Pons (tissue), 1 donor: ENCODE measurements at regions not wholly inside any gene's neighbourhood (a gene's known extent, or its start where the extent isn't known, plus 50 kb on each side); places are given as distances from the start of the nearest gene placed in this dataset.
"Not testable (repeated sequence)": the region's sequence is repeated elsewhere in the genome, so short reads cannot be mapped to it uniquely, and the experiment has no call there.

Experiments used
- DNase-seq: peaks from one replicate; pipeline ENCODE4 v3.0.0-alpha.2; 2016; ENCODE audit warnings: low spot score

DNA sequence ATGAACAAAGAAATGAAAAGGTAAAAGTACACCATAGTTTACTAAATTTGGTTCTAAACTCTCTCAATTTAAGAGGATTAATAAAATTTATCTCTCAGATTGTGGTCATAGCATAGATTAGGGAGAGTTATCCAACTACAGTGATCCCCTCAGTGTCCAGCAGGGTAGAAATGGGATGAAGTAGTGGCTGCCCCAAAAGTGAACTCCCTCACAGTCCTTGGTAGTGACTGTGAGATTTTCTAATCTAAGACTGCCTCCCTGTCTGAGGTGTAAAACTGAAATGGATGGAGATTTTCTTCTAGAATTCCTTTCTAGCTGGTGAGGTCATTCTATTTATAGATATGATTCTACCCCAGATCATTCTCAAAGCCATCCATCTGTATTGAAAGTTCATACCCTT lies 455.5 kb downstream of the ACTL7B start:
- DNase-seq, result no peak

- DNase-seq, result no peak
Observed at GRCh38 chr9:108399851-108400250, 455.9 kb downstream of the ACTL7B start.

GRCh38 chr9:108397286-108397685 lies 458.5 kb downstream of the ACTL7B start:
- DNase-seq, result no peak

- DNase-seq, result no peak
Observed at GRCh38 chr9:108396611-108397010, 459.2 kb downstream of the ACTL7B start.

DNA sequence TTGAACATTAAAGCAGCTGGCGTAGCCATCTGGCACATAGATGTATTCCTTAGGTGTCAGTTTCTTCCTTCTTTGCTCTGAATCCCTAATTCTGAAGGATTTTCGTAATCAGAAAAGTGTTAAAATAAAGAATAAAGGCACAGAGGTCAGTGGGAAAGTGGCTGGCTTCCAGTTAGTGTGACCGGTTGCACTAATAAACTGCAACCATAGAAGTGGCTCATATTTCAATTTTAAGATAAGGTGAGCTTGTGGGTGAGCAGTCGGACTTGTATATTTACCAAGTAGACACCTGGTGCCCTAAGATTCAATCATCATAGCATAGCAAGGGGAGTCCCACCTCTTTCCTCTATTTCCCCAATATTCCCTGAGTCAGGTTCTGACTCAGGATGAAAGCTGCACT lies 459.6 kb downstream of the ACTL7B start:
- no peak for DNase-seq

- DNase-seq, result no peak
Observed at GRCh38 chr9:108395421-108395820, 460.4 kb downstream of the ACTL7B start.

GRCh38 chr9:108394726-108395125 lies 461.1 kb downstream of the ACTL7B start:
- DNase-seq, result no peak

DNA sequence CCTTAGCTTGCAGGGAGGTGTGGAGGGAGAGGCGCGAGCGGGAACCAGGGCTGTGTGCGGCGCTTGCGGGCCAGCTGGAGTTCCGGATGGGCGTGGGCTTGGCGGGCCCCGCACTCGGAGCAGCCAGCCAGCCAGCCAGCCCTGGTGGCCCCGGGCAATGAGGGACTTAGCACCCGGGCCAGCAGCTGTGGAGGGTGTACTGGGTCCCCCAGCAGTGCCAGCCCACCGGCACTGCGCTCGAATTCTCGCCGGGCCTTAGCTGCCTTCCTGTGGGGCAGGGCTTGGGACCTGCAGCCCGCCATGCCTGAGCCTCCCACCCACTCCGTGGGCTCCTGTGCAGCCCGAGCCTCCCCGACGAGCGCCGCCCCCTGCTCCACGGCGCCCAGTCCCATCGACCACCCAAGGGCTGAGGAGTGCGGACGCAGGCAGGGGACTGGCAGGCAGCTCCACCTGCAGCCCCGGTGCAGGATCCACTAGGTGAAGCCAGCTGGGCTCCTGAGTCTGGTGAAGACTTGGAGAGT lies 462.2 kb downstream of the ACTL7B start:
- not testable (repeated sequence) for DNase-seq

GRCh38 chr9:108392877-108393276 lies 462.9 kb downstream of the ACTL7B start:
- no peak for DNase-seq

DNA sequence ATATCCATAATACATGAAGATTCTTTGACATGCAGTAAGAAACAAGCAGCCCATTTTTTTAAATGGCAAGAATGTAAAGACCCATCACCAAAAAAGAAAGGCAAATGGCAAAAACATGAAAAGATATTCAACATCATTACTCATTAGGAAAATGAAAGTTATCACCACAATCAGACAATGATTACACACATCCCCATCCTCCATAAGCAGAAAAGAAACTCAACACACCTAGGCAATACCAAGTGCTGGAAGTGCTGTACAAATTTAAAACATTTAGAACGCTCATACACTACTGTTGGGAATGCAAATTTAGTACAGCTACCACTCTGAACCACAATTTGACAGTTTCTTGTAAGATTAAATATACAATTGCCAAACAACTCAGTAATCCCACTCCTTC lies 466.7 kb downstream of the ACTL7B start:
- DNase-seq, result no peak

- DNase-seq, result no peak
Observed at GRCh38 chr9:108386859-108387384, 468.9 kb downstream of the ACTL7B start.

DNA sequence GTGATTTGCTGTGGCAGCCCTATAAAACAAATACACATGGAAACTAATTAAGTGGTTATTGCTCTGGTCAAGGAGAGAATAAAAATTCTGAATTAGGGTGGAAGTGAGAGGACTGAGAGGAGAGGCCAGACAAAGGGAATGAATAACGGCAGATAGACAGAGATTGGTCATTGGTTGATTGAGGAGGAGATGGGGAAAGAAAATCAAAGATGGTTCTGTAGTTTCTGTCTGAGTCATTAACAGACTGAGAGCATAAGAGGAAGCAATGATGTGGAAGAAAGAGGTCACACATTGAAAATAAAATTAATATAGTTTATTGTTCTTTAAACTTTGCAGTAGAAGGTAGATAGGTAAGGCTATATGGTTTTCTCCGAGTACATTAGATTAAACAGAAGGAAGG lies 469.8 kb downstream of the ACTL7B start:
- DNase-seq, result no peak

- DNase-seq, result no peak
Observed at GRCh38 chr9:108383796-108384195, 472.0 kb downstream of the ACTL7B start.

GRCh38 chr9:108382310-108382709 lies 473.5 kb downstream of the ACTL7B start:
- DNase-seq, result no peak

DNA sequence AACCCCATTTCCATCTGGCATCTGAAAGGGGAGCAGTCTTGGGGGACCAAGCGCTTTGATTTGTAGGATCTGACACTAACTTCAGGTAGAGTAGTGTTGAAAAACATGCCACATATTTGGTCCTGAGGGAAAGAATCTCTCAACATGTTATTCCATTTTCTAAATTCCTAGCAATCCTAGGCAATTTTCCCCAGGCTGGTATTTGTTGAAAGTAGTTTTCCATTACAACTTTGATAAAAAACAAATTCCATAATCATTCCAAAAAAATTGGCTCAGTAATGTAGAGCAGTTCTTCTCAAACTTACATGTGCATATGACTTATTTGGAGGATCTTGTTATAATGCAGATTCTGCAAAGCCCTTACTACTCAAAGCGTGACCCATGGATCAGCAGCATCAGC lies 477.9 kb downstream of the ACTL7B start:
- DNase-seq, result no peak

GRCh38 chr9:108377382-108377781 lies 478.4 kb downstream of the ACTL7B start:
- DNase-seq, result no peak

GRCh38 chr9:108376140-108376539 lies 479.6 kb downstream of the ACTL7B start:
- DNase-seq, result no peak

- DNase-seq, result no peak
Observed at GRCh38 chr9:108374626-108375025, 481.2 kb downstream of the ACTL7B start.

DNA sequence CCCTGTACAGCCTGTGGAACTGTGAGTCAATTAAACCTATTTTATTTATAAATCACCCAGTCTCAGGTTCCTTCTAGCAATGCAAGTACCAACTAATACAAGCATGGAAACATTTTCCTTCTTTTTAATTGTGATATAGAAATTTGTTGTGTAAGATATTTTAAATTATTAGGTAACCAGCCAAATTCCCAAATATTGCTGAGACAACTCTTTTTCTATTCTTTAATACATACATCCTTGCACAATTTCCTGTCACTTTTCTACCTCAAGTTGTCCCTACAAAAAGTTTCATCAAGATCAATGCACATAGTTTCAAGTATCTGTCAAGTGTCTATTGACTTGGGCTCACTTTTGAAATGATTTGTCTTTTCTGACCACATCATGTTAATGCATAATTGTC lies 488.6 kb downstream of the ACTL7B start:
- DNase-seq, result no peak

DNA sequence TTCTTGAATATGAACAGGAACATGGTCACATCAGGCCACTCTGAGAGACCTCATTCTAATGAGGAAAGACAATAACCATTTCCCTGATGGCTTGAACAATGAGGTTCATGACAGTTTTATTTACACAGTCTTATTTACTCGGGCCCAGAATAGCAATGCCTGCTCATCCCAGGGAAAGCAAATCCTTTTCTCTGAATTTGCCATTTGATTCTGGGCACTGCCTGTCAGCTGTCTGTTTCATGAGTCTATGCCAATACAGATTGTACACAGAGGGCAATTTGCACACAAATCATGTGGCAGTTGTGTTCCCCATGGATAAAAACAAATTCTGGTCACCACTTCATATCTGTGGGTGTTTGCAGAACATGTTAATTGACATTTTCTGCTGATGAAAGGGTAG lies 492.5 kb downstream of the ACTL7B start:
- no peak for DNase-seq

- no peak for DNase-seq
Observed at GRCh38 chr9:108360304-108360703, 495.5 kb downstream of the ACTL7B start.

DNA sequence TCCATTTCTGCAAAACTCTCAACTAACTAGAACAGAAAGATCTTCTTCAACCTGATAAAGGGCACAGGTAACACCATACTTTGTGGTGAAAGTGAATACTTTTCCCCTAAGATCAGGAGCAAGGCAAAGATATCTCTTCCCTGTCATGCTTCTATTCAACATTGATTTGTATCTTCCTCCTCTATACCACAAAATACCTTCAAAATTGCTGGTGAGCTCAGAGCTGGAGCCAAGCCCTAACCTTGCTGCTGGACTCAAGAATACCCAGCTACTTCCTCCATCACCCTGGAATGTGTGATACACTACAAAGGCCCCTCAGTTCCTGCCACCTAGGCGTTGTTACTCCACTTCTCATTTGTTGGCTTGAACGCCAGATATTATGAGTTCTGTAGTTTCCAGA lies 499.0 kb downstream of the ACTL7B start:
- no peak for DNase-seq

- DNase-seq, result no peak
Observed at GRCh38 chr9:108351571-108351970, 504.2 kb downstream of the ACTL7B start.

DNA sequence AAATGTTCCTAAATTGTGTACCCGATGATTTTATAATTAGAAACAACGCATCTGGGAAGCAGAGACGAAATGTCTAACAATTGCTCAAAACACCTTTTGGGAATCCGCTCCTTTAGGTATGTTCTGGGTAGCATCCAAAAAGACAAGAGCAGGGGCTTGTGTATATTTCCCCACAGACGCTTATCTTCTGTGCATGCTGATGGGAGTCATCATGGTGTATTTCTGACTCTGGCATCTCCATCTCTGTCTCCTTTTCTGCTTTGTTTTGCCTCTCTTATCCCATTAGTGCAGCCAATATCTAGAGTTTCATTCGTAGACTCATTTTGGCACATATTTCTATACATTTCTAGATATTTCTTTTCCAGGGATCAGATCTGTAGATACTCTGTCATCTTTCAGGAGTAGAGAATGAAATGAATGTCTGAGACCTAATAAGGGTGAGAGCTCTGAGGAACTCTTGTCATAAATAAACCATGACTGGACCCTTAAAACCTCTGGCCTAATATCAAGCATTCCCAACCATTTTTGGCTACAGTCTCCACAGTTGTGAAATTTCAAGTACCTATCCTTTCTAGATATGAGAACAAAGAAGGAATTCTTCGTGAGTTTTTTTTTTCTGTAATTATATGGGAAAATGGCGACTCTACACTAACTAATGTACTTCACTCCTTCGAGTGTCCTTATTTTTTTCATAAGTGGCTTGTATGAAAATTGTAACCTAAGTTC lies 508.2 kb downstream of the ACTL7B start:
- DNase-seq, result no peak
